LHCN-M2 (cell line): ENCODE measurements at regions not wholly inside any gene's neighbourhood (a gene's known extent, or its start where the extent isn't known, plus 50 kb on each side); places are given as distances from the start of the nearest gene placed in this dataset.

ENCODE experiments used
- DNase-seq: peaks from one replicate; pipeline ENCODE4 v3.0.0-alpha.2; 2012; ENCODE audit warnings: low read depth

GRCh38 chr12:105803292-105803691, 335.5 kb downstream of the NUAK1 start:
- DNase-seq: no peak

- DNase-seq: no peak
Measured at GRCh38 chr12:105804591-105805265, 334.0 kb downstream of the NUAK1 start.

GRCh38 chr12:105805730-105806399, 332.9 kb downstream of the NUAK1 start:
- no peak for DNase-seq

GRCh38 chr12:105806400-105806770, 332.4 kb downstream of the NUAK1 start:
- DNase-seq: no peak

- DNase-seq: no peak
Measured at GRCh38 chr12:105812366-105812765, 326.4 kb downstream of the NUAK1 start.

GRCh38 chr12:105813201-105813600, 325.6 kb downstream of the NUAK1 start:
- DNase-seq: no peak

- no peak for DNase-seq
Measured at GRCh38 chr12:105814283-105814682, 324.5 kb downstream of the NUAK1 start.

GRCh38 chr12:105819549-105819948, 319.2 kb downstream of the NUAK1 start:
- no peak for DNase-seq

GRCh38 chr12:105820429-105821125, 318.2 kb downstream of the NUAK1 start:
- DNase-seq: peak; percentile 18

- no peak for DNase-seq
Measured at GRCh38 chr12:105822131-105823105, 316.3 kb downstream of the NUAK1 start.

- DNase-seq: no peak
Measured at GRCh38 chr12:105823810-105824209, 314.9 kb downstream of the NUAK1 start.

- no peak for DNase-seq
Measured at GRCh38 chr12:105825141-105825540, 313.6 kb downstream of the NUAK1 start.

- no peak for DNase-seq
Measured at GRCh38 chr12:105831372-105831771, 307.4 kb downstream of the NUAK1 start.

- DNase-seq: no peak
Measured at GRCh38 chr12:105832021-105832420, 306.7 kb downstream of the NUAK1 start.

GRCh38 chr12:105832806-105833205, 305.9 kb downstream of the NUAK1 start:
- no peak for DNase-seq

- DNase-seq: no peak
Measured at GRCh38 chr12:105834496-105834895, 304.3 kb downstream of the NUAK1 start.

GRCh38 chr12:105835580-105836241, 303.0 kb downstream of the NUAK1 start:
- no peak for DNase-seq

- no peak for DNase-seq
Measured at GRCh38 chr12:105836242-105836622, 302.5 kb downstream of the NUAK1 start.

- no peak for DNase-seq
Measured at GRCh38 chr12:105839629-105840127, 299.1 kb downstream of the NUAK1 start.

GRCh38 chr12:105840384-105840783, 298.4 kb downstream of the NUAK1 start:
- no peak for DNase-seq

- DNase-seq: no peak
Measured at GRCh38 chr12:105841840-105842239, 296.9 kb downstream of the NUAK1 start.
